ENCODE measurements at regions not wholly inside any gene's neighbourhood (a gene's known extent, or its start where the extent isn't known, plus 50 kb on each side); places are given as distances from the start of the nearest gene placed in this dataset.

DNA sequence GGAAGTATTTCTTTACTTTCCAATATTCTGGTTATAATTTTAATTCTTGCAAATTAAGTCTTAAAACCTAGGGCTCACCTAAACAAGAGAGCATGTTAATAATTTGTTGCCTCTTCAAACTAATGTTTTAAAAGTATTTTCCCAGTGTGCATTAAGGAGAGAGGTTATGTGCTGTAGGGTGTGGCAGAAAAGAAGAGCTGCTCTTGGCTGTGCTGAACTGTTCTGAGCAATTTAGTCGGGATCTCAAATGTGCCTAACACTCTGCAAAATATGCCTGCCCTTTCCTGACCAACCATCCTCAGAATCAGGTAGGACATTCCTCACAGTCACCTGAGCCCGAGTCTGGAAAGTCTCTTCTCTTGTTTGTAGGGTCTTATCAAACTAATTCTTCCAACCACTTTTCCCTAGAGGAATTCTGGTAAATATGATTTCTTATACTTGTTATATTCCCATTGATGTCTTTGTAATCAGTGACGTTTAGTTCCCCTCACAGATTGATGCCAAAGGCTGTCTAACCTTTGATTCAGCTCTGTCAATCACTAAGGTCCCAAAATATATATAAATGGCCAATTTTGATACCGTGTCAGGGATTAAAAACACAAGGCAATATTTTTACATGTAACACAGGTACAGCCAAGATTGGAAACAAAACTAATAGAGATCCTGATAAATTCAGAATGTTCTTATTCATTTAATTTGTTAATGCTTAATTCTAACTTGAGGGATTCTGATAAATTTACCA is 298.4 kb downstream of the ADGB start:
- TF ChIP-seq, protein P1, sequence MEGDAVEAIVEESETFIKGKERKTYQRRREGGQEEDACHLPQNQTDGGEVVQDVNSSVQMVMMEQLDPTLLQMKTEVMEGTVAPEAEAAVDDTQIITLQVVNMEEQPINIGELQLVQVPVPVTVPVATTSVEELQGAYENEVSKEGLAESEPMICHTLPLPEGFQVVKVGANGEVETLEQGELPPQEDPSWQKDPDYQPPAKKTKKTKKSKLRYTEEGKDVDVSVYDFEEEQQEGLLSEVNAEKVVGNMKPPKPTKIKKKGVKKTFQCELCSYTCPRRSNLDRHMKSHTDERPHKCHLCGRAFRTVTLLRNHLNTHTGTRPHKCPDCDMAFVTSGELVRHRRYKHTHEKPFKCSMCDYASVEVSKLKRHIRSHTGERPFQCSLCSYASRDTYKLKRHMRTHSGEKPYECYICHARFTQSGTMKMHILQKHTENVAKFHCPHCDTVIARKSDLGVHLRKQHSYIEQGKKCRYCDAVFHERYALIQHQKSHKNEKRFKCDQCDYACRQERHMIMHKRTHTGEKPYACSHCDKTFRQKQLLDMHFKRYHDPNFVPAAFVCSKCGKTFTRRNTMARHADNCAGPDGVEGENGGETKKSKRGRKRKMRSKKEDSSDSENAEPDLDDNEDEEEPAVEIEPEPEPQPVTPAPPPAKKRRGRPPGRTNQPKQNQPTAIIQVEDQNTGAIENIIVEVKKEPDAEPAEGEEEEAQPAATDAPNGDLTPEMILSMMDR (IDR thresholded peaks at IDR 0.05; ENCODE audit: low read depth, low read length, missing input control): no peak
- TF ChIP-seq RAD21 (IDR thresholded peaks at IDR 0.05) (no peak), JUND (IDR thresholded peaks at IDR 0.05) (no peak), YY1 (IDR thresholded peaks at IDR 0.05) (no peak), EGR1 (IDR thresholded peaks at IDR 0.05; ENCODE audit: low read depth in 2 of 2) (no peak)
- TF ChIP-seq, protein P2, sequence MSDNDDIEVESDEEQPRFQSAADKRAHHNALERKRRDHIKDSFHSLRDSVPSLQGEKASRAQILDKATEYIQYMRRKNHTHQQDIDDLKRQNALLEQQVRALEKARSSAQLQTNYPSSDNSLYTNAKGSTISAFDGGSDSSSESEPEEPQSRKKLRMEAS (IDR thresholded peaks at IDR 0.05): no peak
- TF ChIP-seq, protein P3, sequence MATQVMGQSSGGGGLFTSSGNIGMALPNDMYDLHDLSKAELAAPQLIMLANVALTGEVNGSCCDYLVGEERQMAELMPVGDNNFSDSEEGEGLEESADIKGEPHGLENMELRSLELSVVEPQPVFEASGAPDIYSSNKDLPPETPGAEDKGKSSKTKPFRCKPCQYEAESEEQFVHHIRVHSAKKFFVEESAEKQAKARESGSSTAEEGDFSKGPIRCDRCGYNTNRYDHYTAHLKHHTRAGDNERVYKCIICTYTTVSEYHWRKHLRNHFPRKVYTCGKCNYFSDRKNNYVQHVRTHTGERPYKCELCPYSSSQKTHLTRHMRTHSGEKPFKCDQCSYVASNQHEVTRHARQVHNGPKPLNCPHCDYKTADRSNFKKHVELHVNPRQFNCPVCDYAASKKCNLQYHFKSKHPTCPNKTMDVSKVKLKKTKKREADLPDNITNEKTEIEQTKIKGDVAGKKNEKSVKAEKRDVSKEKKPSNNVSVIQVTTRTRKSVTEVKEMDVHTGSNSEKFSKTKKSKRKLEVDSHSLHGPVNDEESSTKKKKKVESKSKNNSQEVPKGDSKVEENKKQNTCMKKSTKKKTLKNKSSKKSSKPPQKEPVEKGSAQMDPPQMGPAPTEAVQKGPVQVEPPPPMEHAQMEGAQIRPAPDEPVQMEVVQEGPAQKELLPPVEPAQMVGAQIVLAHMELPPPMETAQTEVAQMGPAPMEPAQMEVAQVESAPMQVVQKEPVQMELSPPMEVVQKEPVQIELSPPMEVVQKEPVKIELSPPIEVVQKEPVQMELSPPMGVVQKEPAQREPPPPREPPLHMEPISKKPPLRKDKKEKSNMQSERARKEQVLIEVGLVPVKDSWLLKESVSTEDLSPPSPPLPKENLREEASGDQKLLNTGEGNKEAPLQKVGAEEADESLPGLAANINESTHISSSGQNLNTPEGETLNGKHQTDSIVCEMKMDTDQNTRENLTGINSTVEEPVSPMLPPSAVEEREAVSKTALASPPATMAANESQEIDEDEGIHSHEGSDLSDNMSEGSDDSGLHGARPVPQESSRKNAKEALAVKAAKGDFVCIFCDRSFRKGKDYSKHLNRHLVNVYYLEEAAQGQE (IDR thresholded peaks at IDR 0.05): no peak
